ENCODE measurements at regions not wholly inside any gene's neighbourhood (a gene's known extent, or its start where the extent isn't known, plus 50 kb on each side); places are given as distances from the start of the nearest gene placed in this dataset.
"Not testable (repeated sequence)": the region's sequence is repeated elsewhere in the genome, so short reads cannot be mapped to it uniquely, and the experiment has no call there.

- no peak for DNase-seq (ENCODE audit: low read depth in 3 of 3, low spot score in 2 of 3)
Observed at GRCh38 chr6:27747637-27748036, 164.6 kb downstream of the OR2B2 start.

GRCh38 chr6:27746860-27747259 lies 165.3 kb downstream of the OR2B2 start:
- DNase-seq (ENCODE audit: low read depth in 3 of 3, low spot score in 2 of 3) = not testable (repeated sequence)

GRCh38 chr6:27743787-27744186 lies 168.4 kb downstream of the OR2B2 start:
- DNase-seq (ENCODE audit: low read depth in 3 of 3, low spot score in 2 of 3) = no peak

- no peak for DNase-seq (ENCODE audit: low read depth in 3 of 3, low spot score in 2 of 3)
Observed at GRCh38 chr6:27742833-27743573, 169.2 kb downstream of the OR2B2 start.

- DNase-seq (ENCODE audit: low read depth in 3 of 3, low spot score in 2 of 3) = not testable (repeated sequence)
Observed at GRCh38 chr6:27739902-27740301, 172.3 kb downstream of the OR2B2 start.

GRCh38 chr6:27736686-27737085 lies 175.5 kb downstream of the OR2B2 start:
- no peak for DNase-seq (ENCODE audit: low read depth in 3 of 3, low spot score in 2 of 3)

GRCh38 chr6:27728442-27728841 lies 183.8 kb downstream of the OR2B2 start:
- DNase-seq (ENCODE audit: low read depth in 3 of 3, low spot score in 2 of 3) = no peak

DNA sequence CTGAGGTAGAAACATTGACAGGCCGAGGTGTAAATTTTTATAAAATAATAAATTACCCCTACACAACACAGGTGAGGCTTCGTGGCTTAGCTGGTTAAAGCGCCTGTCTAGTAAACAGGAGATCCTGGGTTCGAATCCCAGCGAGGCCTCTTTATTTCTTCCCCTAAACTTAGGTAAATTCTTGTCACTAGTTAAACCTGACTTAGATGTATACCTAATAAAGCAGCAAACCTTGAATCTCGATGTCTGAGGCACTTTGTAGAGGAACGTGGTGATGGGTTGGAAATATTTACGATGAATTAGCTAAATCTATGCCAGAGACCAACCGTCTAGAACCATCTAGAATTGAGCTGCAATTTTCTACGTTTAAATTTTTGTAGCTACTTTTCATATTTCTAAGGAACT lies 185.6 kb downstream of the OR2B2 start:
- no peak for DNase-seq (ENCODE audit: low read depth in 3 of 3, low spot score in 2 of 3)

GRCh38 chr6:27720607-27721580 lies 191.3 kb downstream of the OR2B2 start:
- DNase-seq (ENCODE audit: low read depth in 3 of 3, low spot score in 2 of 3) = no peak

DNA sequence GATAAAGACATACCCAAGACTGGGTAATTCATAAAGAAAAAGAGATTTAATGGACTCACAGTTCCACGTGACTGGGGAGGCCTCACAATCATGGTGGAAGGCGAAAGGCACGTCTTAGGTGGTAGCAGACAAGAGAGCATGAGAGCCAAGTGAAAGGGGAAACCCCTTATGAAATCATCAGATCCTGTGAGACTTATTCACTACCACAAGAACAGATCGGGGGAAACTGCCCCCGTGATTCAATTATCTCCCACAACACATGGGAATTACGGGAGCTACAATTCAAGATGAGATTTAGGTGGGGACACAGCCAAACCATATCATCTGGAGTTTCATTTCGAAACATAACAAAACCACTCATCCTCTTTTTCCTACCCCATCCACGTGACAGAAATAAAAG lies 193.2 kb downstream of the OR2B2 start:
- not testable (repeated sequence) for DNase-seq (ENCODE audit: low read depth in 3 of 3, low spot score in 2 of 3)

DNA sequence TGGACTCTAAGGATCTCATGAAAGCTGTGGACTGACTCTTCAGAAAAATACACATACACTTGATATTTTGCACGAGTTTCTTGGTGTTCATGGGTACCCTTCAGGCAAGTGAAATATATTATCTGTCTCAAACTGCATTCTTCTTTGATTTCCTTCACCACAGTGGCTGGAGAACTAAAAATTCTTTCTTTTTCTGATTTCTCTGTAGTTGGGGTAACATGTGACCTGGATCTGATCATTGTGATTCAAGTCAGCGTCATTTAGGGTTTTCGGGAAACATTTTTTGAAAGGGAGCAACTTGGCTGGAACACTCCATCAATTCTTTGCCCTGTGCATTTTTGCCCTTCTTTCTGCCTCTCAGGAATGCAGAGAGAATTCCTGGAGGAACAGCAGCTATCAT lies 205.8 kb downstream of the OR2B2 start:
- DNase-seq (ENCODE audit: low read depth in 3 of 3, low spot score in 2 of 3) = no peak

DNA sequence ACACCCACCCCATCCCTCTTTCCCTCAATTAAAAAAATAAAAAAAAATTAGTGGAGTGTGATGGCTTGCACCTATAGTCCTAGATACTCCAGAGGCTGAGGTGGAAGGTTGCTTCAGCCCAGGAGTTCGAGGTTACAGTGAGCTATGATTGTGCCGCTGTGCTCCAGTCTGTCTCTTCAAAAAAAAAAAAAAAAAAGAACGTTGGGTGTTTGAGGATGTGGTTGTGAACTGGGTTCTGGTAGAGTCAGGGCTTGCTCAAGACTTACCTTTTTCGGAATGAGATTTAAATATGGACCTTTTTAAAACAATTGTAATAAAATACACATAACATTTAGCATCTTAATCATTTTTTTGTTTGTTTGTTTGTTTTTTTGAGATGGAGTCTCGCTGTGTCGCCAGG lies 211.9 kb downstream of the OR2B2 start:
- DNase-seq (ENCODE audit: low read depth in 3 of 3, low spot score in 2 of 3) = no peak

DNA sequence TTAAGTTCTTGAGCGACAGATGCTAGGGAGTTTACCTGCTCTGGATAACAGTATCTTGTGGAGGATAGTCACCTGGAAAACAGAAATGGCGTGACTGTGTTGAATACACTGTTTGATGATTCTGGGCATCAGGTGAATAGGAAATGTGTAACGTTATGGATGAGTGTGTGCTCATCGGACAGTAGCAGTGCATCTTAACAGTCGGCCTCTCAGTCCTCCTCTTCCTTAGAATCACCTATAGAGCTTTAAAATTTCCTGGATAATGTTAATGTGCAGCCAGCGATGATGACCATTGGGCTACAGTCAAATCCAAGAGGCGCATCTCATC lies 217.7 kb downstream of the OR2B2 start:
- DNase-seq (ENCODE audit: low read depth in 3 of 3, low spot score in 2 of 3) = no peak

DNA sequence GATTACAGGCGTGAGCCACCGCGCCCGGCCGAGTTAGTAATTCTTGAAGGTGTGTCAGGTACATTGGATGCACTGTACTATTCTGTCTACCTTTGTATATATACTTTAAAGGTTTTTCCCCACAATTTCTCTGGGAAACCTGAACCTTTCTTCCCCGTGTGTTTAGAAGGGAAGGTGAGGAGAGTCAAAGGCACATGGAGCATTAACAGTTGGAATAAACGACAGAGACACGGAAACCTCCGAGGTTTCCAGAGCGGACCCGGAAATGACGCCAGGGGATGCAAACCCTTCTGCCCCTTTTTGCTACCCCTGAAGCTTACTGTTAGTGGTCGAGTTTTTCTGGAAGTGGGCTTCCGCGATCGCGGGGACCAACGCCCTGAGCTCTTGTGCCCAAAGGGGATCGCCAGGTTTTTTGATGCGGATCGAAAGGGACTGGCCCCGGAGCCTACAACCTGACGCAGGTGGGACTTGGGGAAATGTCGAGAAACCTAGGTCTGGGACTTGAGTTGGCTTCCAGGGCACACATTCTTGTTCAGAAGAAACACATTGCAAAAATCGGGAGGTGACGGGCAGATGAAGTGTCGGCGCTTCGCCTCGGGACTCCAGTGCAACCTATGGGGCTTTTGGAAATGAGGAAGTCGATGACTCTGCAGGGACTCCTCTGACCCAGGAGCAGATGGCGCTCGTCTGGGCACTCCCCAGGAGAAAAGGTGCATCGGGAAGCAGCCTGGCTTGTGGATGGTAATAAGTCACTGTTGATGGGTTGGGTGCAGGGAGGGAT lies 218.2 kb downstream of the OR2B2 start:
- DNase-seq (ENCODE audit: low read depth in 3 of 3, low spot score in 2 of 3) = no peak

GRCh38 chr6:27692133-27692532 lies 219.2 kb upstream of the ZNF184 start:
- DNase-seq (ENCODE audit: low read depth in 3 of 3, low spot score in 2 of 3) = not testable (repeated sequence)

GRCh38 chr6:27688014-27688586 lies 215.2 kb upstream of the ZNF184 start:
- DNase-seq (ENCODE audit: low read depth in 3 of 3, low spot score in 2 of 3) = peak in 1 of 3 donors; percentile 84

DNA sequence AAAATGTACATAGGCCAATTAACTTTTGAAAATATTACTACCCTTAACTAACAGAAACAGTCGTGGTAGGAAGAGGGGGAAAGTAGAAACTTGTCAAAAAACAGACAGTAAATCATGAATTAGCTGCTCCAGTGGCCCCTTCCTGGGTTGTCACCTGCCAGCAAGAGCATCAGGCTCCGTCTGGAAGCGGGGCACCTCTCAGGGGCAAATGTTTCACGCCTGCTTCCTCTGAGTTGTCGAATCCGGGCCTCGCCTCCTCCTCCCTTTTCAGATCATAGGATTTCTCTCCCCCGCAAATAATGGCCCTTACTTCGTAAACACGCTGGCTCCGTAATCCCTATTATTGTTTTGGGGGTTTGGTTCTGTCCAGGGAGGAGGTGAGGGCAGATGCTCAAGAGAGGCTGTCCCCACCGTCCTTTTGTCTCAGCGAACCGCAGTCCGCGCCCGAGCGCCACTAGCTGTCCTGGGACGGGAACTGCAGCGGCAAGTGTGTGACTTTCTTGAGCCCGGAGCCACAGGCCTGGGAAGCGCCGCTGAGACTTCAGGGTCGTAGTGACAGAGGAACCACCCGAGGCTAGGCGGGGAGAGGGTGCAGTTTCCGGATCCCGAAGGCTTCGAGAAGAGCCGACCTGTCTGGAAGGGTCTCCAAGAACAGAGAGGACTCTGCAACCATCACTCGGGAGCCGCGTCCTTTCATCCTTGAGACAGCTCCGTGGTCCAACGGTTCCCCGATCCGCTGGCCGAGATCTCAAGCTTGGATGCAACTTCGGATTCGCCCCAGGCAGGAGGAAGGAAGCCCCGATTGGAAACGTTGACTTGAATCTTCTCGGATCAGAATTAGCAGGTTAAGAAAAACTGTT lies 214.5 kb upstream of the ZNF184 start:
- DNase-seq (ENCODE audit: low read depth in 3 of 3, low spot score in 2 of 3) = no peak

- DNase-seq (ENCODE audit: low read depth in 3 of 3, low spot score in 2 of 3) = no peak
Observed at GRCh38 chr6:27685279-27685678, 212.4 kb upstream of the ZNF184 start.

DNA sequence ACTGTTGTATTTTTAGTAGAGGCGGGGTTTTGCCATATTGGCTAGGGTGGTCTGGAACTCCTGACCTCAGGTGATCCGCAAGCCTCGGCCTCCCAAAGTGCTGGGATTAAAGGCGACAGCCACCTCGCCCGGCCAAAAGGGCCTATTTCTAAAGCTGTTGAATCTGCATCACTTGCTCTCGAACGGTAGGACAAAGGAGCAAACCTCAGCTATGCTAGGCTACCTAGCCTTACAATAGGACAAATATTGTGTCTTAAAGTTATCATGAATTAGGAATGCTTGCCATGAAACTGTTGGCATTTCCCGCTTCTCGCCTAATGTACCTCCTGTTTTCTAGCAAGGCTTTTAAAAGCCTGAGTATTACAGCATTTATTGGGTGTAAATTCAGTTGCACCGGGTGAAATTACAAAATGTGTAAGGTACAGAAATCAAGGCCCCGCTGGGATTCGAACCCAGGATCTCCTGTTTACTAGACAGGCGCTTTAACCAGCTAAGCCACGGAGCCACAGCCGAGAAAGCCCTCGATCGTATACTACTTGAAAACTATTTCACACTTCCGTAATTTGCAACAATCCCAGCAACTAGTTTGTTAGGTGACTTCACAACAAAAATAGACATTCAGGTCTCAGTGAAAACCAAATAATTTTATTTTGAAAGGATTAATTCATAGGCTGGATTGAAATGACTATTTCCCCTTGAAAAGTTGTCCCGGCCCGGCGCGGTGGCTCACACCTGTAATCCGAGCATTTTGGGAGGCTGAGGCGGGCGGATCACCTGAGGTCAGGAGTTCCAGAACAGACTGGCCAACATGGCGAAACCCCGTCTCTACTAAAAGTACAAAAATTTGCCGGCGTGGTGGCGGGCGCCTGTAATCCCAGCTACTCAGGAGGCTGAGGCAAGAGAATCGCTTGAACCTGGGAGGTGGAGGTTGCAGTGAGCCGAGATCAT lies 211.6 kb upstream of the ZNF184 start:
- DNase-seq (ENCODE audit: low read depth in 3 of 3, low spot score in 2 of 3) = no peak

All from right renal cortex interstitium (tissue), 3 donors.